ENCODE measurements at regions not wholly inside any gene's neighbourhood (a gene's known extent, or its start where the extent isn't known, plus 50 kb on each side); places are given as distances from the start of the nearest gene placed in this dataset.

DNA sequence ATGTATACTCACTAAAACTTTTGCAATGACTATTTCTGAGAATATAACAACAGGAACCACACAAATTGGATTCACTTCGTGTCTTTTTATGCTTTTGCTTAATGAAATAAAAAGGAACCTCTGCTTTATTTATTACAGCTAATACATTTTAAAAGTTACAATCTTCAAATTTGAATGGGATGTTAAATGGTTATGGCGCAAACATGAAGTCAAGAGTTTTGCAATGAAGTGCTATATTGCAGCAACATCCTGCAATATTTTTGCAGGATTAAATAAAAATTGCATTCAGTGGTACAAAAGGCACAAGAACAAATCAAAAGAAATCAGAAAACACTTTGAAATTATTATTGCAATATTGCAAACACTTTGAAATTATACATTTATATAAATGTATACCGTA is 1519.0 kb upstream of the MIR17HG start:
- TF ChIP-seq, protein P1, sequence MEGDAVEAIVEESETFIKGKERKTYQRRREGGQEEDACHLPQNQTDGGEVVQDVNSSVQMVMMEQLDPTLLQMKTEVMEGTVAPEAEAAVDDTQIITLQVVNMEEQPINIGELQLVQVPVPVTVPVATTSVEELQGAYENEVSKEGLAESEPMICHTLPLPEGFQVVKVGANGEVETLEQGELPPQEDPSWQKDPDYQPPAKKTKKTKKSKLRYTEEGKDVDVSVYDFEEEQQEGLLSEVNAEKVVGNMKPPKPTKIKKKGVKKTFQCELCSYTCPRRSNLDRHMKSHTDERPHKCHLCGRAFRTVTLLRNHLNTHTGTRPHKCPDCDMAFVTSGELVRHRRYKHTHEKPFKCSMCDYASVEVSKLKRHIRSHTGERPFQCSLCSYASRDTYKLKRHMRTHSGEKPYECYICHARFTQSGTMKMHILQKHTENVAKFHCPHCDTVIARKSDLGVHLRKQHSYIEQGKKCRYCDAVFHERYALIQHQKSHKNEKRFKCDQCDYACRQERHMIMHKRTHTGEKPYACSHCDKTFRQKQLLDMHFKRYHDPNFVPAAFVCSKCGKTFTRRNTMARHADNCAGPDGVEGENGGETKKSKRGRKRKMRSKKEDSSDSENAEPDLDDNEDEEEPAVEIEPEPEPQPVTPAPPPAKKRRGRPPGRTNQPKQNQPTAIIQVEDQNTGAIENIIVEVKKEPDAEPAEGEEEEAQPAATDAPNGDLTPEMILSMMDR (conservative IDR thresholded peaks at IDR 0.05; ENCODE audit: low read depth, low read length), result no peak
- TF ChIP-seq, protein P2, sequence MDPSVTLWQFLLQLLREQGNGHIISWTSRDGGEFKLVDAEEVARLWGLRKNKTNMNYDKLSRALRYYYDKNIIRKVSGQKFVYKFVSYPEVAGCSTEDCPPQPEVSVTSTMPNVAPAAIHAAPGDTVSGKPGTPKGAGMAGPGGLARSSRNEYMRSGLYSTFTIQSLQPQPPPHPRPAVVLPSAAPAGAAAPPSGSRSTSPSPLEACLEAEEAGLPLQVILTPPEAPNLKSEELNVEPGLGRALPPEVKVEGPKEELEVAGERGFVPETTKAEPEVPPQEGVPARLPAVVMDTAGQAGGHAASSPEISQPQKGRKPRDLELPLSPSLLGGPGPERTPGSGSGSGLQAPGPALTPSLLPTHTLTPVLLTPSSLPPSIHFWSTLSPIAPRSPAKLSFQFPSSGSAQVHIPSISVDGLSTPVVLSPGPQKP (IDR thresholded peaks at IDR 0.05; ENCODE audit: borderline replicate concordance, low read depth, low read length), result no peak
- TF ChIP-seq USF2 (IDR thresholded peaks at IDR 0.05; ENCODE audit: low read depth, low read length) (no peak), RAD21 (IDR thresholded peaks at IDR 0.05; ENCODE audit: low read length) (no peak)

Data from IMR-90 (cell line).